ENCODE measurements at regions not wholly inside any gene's neighbourhood (a gene's known extent, or its start where the extent isn't known, plus 50 kb on each side); places are given as distances from the start of the nearest gene placed in this dataset.

GRCh38 chr16:5738586-5738985 lies 641.0 kb upstream of the EEF2KMT start:
- H3K4me3 ChIP-seq (ENCODE audit: low read depth, low read length, poor library complexity, severe bottlenecking): no peak overlapping the region
- no peaks in the 10 kb centered on the region for H4K20me1 ChIP-seq (ENCODE audit: insufficient read depth, low read length)
- no peaks in the 10 kb centered on the region for H3K9me3 ChIP-seq (ENCODE audit: low read length)
- POLR2A ChIA-PET: interaction anchor here (0.6 kb wide), 1 partner anchor 13 kb away, joined by 4 read pairs; no protein-coding TSS in a partner anchor
- intact Hi-C loops (cut with micrococcal nuclease; ENCODE audit: unreplicated experiment): no loop called here
- no peak for DNase-seq (ENCODE audit: low spot score)
- H3K27ac ChIP-seq (ENCODE audit: low read depth, low read length, poor library complexity, severe bottlenecking): no peak overlapping the region
- no peak overlapping the region for H3K4me2 ChIP-seq (ENCODE audit: low read length)
- H3K36me3 ChIP-seq (ENCODE audit: insufficient read depth, low read length): no peaks in the 10 kb centered on the region
- no peaks in the 10 kb centered on the region for H3K9me2 ChIP-seq (ENCODE audit: insufficient read depth, low read length)
- no TSS peak for BruUV-seq (replicated peaks)
- CTCF ChIA-PET (ENCODE audit: unreplicated experiment): no interaction called here
- H3K4me1 ChIP-seq (ENCODE audit: insufficient read depth, low read length, poor library complexity, severe bottlenecking): no peaks in the 10 kb centered on the region
- TF ChIP-seq EZH2phosphoT487 (IDR thresholded peaks at IDR 0.05; ENCODE audit: borderline replicate concordance, low read depth, low read length) (no peak), CTCF (conservative IDR thresholded peaks at IDR 0.05; ENCODE audit: low read length) (no peak)
- no peaks in the 10 kb centered on the region for H3K79me2 ChIP-seq (ENCODE audit: insufficient read depth, low read depth, low read length)
- H2AFZ ChIP-seq (ENCODE audit: low read length): no peak overlapping the region

GRCh38 chr16:5736209-5736930 lies 638.8 kb upstream of the EEF2KMT start:
- TF ChIP-seq EZH2phosphoT487 (IDR thresholded peaks at IDR 0.05; ENCODE audit: borderline replicate concordance, low read depth, low read length) (no peak), CTCF (conservative IDR thresholded peaks at IDR 0.05; ENCODE audit: low read length) (no peak)
- ChIA-PET POLR2A (no interaction called here), CTCF (ENCODE audit: unreplicated experiment) (no interaction called here)
- H3K4me3 ChIP-seq (ENCODE audit: low read depth, low read length, poor library complexity, severe bottlenecking): no peak overlapping the region
- no peaks in the 10 kb centered on the region for H3K9me2 ChIP-seq (ENCODE audit: insufficient read depth, low read length)
- no peak for DNase-seq (ENCODE audit: low spot score)
- H3K27ac ChIP-seq (ENCODE audit: low read depth, low read length, poor library complexity, severe bottlenecking): no peak overlapping the region
- no TSS peak for BruUV-seq (replicated peaks)
- H3K4me2 ChIP-seq (ENCODE audit: low read length): no peak overlapping the region
- H3K4me1 ChIP-seq (ENCODE audit: insufficient read depth, low read length, poor library complexity, severe bottlenecking): no peaks in the 10 kb centered on the region
- intact Hi-C loops (cut with micrococcal nuclease; ENCODE audit: unreplicated experiment): no loop called here
- H2AFZ ChIP-seq (ENCODE audit: low read length): no peak overlapping the region
- H3K9me3 ChIP-seq (ENCODE audit: low read length): no peaks in the 10 kb centered on the region
- H3K36me3 ChIP-seq (ENCODE audit: insufficient read depth, low read length): no peaks in the 10 kb centered on the region
- H4K20me1 ChIP-seq (ENCODE audit: insufficient read depth, low read length): no peaks in the 10 kb centered on the region
- H3K79me2 ChIP-seq (ENCODE audit: insufficient read depth, low read depth, low read length): no peaks in the 10 kb centered on the region

GRCh38 chr16:5735444-5735843 lies 637.8 kb upstream of the EEF2KMT start:
- ChIA-PET CTCF (ENCODE audit: unreplicated experiment) (no interaction called here), POLR2A (no interaction called here)
- DNase-seq (ENCODE audit: low spot score): no peak
- Histone ChIP-seq H3K4me3 (ENCODE audit: low read depth, low read length, poor library complexity, severe bottlenecking) (no peak overlapping the region), H3K4me1 (ENCODE audit: insufficient read depth, low read length, poor library complexity, severe bottlenecking) (no peaks in the 10 kb centered on the region), H3K36me3 (ENCODE audit: insufficient read depth, low read length) (no peaks in the 10 kb centered on the region), H3K9me2 (ENCODE audit: insufficient read depth, low read length) (no peaks in the 10 kb centered on the region), H3K4me2 (ENCODE audit: low read length) (no peak overlapping the region), H3K27ac (ENCODE audit: low read depth, low read length, poor library complexity, severe bottlenecking) (no peak overlapping the region), H3K79me2 (ENCODE audit: insufficient read depth, low read depth, low read length) (no peaks in the 10 kb centered on the region), H3K9me3 (ENCODE audit: low read length) (no peaks in the 10 kb centered on the region), H4K20me1 (ENCODE audit: insufficient read depth, low read length) (no peaks in the 10 kb centered on the region), H2AFZ (ENCODE audit: low read length) (no peak overlapping the region)
- no peak for TF ChIP-seq CTCF (conservative IDR thresholded peaks at IDR 0.05; ENCODE audit: low read length)
- no peak for TF ChIP-seq EZH2phosphoT487 (IDR thresholded peaks at IDR 0.05; ENCODE audit: borderline replicate concordance, low read depth, low read length)
- BruUV-seq (replicated peaks): no TSS peak
- intact Hi-C loops (cut with micrococcal nuclease; ENCODE audit: unreplicated experiment): no loop called here
